ENCODE measurements at regions not wholly inside any gene's neighbourhood (a gene's known extent, or its start where the extent isn't known, plus 50 kb on each side); places are given as distances from the start of the nearest gene placed in this dataset.

DNA sequence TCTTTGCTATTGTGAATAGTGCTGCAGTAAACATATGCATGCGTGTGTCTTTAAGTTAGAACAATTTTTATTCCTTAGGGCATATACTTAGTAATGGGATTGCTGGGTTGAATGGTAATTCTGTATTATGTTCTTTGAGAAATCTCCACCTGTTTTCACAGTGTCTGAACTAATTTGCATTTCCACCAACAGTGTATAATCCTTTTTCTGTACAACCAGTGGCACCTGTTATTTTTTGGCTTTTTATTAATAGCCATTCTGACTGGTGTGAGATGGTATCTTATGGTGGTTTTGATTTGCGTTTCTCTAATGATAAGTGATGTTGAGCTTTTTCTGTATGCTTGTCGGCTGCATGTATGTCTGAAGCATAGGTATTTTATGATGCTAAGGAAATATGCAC is 820.8 kb upstream of the MAP3K7 start:
- TF ChIP-seq, protein P1, sequence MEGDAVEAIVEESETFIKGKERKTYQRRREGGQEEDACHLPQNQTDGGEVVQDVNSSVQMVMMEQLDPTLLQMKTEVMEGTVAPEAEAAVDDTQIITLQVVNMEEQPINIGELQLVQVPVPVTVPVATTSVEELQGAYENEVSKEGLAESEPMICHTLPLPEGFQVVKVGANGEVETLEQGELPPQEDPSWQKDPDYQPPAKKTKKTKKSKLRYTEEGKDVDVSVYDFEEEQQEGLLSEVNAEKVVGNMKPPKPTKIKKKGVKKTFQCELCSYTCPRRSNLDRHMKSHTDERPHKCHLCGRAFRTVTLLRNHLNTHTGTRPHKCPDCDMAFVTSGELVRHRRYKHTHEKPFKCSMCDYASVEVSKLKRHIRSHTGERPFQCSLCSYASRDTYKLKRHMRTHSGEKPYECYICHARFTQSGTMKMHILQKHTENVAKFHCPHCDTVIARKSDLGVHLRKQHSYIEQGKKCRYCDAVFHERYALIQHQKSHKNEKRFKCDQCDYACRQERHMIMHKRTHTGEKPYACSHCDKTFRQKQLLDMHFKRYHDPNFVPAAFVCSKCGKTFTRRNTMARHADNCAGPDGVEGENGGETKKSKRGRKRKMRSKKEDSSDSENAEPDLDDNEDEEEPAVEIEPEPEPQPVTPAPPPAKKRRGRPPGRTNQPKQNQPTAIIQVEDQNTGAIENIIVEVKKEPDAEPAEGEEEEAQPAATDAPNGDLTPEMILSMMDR (conservative IDR thresholded peaks at IDR 0.05; ENCODE audit: low read depth, low read length), result no peak
- no peak for TF ChIP-seq EZH2phosphoT487 (IDR thresholded peaks at IDR 0.05; ENCODE audit: borderline replicate concordance, low read length)

All from PC-3 (cell line).